Kidney (tissue), 13 donors: ENCODE measurements at regions not wholly inside any gene's neighbourhood (a gene's known extent, or its start where the extent isn't known, plus 50 kb on each side); places are given as distances from the start of the nearest gene placed in this dataset.

ENCODE experiments used
- DNase-seq, 5 donors: peaks; one replicate each; pipeline ENCODE4 v3.0.0-alpha.2; 2013 to 2020
- FAIRE-seq: peaks from 2 replicates; lab custom pipeline; 2012; peaks lifted over from hg19 to GRCh38; lab: Jason Lieb, UNC
- H3K27ac ChIP-seq, 2 donors: one replicate each; pipeline ENCODE4 v1.7.0; 2013; ENCODE audit warnings: low read depth in 2 of 2, low read length in 2 of 2, inconsistent platforms in 1 of 2
- H3K27me3 ChIP-seq: one replicate; pipeline ENCODE4 v1.7.1; 2013; ENCODE audit warnings: low read length, inconsistent platforms; ENCODE audit not compliant: control insufficient read depth, insufficient read depth
- H3K36me3 ChIP-seq, 3 donors: one replicate each; pipeline versions ENCODE4 v1.7.0 to v1.7.1; 2013; ENCODE audit warnings: low read length in 3 of 3, control low read depth in 1 of 3, inconsistent platforms in 1 of 3; ENCODE audit not compliant: insufficient read depth in 3 of 3, control insufficient read depth in 2 of 3
- H3K4me1 ChIP-seq, 3 donors: one replicate each; pipeline versions ENCODE4 v1.7.0 to v1.7.1; 2013; ENCODE audit warnings: low read length in 3 of 3, inconsistent platforms in 1 of 3, low read depth in 1 of 3; ENCODE audit not compliant: control insufficient read depth in 2 of 3, insufficient read depth in 2 of 3
- H3K4me3 ChIP-seq, 3 donors: one replicate each; pipeline versions ENCODE4 v1.7.0 to v1.8.1; 2013; ENCODE audit warnings: low read length in 3 of 3, control low read depth in 1 of 3, inconsistent platforms in 1 of 3
- H3K9ac ChIP-seq, 3 donors: one replicate each; pipeline versions ENCODE4 v1.7.0 to v1.7.1; 2013; ENCODE audit warnings: low read length in 3 of 3, control low read depth in 1 of 3, inconsistent platforms in 1 of 3
- H3K9me3 ChIP-seq, 3 donors: one replicate each; pipeline versions ENCODE4 v1.7.0 to v1.7.1; 2013; ENCODE audit warnings: low read length in 3 of 3, control low read depth in 1 of 3, inconsistent platforms in 1 of 3; ENCODE audit not compliant: control insufficient read depth in 2 of 3, insufficient read depth in 1 of 3
- CTCF ChIP-seq: IDR thresholded peaks from 3 replicates; pipeline ENCODE4 v1.5.1; 2012; ENCODE audit warnings: mild to moderate bottlenecking, moderate library complexity, borderline replicate concordance; ENCODE audit not compliant: insufficient read depth; ENCODE audit errors: extremely low read depth
- intact Hi-C: fragments of 100-400 bp; cut with DNase I; formaldehyde crosslinking; loops from one replicate; pipeline ENCODE4 v1.11.1; 2022
- donor health status: control.
- donor health status: control.
- donor health status: control.
- donor health status: control.
- donor health status: control.
- donor health status: DM: yes; HTN: yes; CAD: no.
- donor health status: Normal renal cell carcinoma (clear cell type).

GRCh38 chr18:25563816-25564683 lies 212.1 kb upstream of the ZNF521 start:
- FAIRE-seq: no peak
- Histone ChIP-seq H3K4me1 (no peaks in the 10 kb centered on the region), H3K4me3 (no peak overlapping the region), H3K27ac (no peak overlapping the region), H3K9me3 (peaks cover 0 to 9% (median 0%) of the 10 kb centered on the region in 3 donors), H3K27me3 (no peaks in the 10 kb centered on the region), H3K36me3 (no peaks in the 10 kb centered on the region), H3K9ac (no peak overlapping the region)
- intact Hi-C loops: no loop called here
- no peak for DNase-seq
- no peak for TF ChIP-seq CTCF

- H3K27me3 ChIP-seq: no peaks in the 10 kb centered on the region
- DNase-seq (no peak), FAIRE-seq (no peak)
- H3K9me3 ChIP-seq: peaks cover 0 to 9% (median 0%) of the 10 kb centered on the region in 3 donors
- no peak for TF ChIP-seq CTCF
- H3K36me3 ChIP-seq: no peaks in the 10 kb centered on the region
- H3K4me3 ChIP-seq: no peak overlapping the region
- H3K4me1 ChIP-seq: no peaks in the 10 kb centered on the region
- no peak overlapping the region for H3K27ac ChIP-seq
- no peak overlapping the region for H3K9ac ChIP-seq
- intact Hi-C loops: no loop called here
Measured at GRCh38 chr18:25563346-25563745, 211.4 kb upstream of the ZNF521 start.

- H3K9ac ChIP-seq: no peak overlapping the region
- H3K27ac ChIP-seq: no peak overlapping the region
- peak; percentile 24 for TF ChIP-seq CTCF
- intact Hi-C loops: no loop called here
- no peaks in the 10 kb centered on the region for H3K4me1 ChIP-seq
- DNase-seq: peak in 1 of 5 donors; percentile 16
- H3K36me3 ChIP-seq: no peaks in the 10 kb centered on the region
- peaks cover 0 to 2% (median 0%) of the 10 kb centered on the region in 3 donors for H3K9me3 ChIP-seq
- no peaks in the 10 kb centered on the region for H3K27me3 ChIP-seq
- no peak overlapping the region for H3K4me3 ChIP-seq
- FAIRE-seq: no peak
Measured at GRCh38 chr18:25561918-25562317, 210.0 kb upstream of the ZNF521 start.
